Erythroblast (primary cell): ENCODE measurements at regions not wholly inside any gene's neighbourhood (a gene's known extent, or its start where the extent isn't known, plus 50 kb on each side); places are given as distances from the start of the nearest gene placed in this dataset.

Experiments
- GATA1 ChIP-seq: IDR thresholded peaks from 2 replicates; pipeline ENCODE4 v1.6.1; 2011; ENCODE audit warnings: low read depth, mild to moderate bottlenecking, control low read depth, low read length, moderate library complexity
- POLR2A ChIP-seq: IDR thresholded peaks from 2 replicates; pipeline ENCODE4 v1.6.1; 2011; ENCODE audit warnings: mild to moderate bottlenecking, low read length

DNA sequence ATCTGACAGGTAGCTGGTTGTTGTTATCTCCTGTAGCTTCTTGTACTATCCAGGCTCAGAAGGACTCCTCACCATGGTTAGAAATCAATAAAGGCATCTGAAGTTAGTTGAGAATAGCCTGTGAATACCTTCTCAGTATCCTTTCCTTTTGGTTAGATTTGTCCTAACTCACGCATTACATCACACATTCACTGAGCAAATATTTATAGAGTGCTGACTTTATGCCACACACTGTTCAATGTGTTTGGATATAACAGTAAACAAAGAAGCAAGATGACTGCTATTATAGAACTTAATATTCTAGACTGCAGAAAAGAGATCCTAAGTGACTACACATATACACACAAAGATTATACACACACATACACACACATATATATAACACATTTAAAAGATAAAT, 889.9 kb upstream of the CHAC2 start:
- TF ChIP-seq POLR2A (no peak), GATA1 (no peak)
